Epithelial cell of prostate (primary cell): ENCODE measurements at regions not wholly inside any gene's neighbourhood (a gene's known extent, or its start where the extent isn't known, plus 50 kb on each side); places are given as distances from the start of the nearest gene placed in this dataset.

Source experiments
- DNase-seq: peaks from one replicate; pipeline ENCODE4 v3.0.0-alpha.2; 2011; ENCODE audit warnings: low read depth, low spot score
- H3K27ac ChIP-seq: fragments of 450-650 bp; 2 replicates; pipeline ENCODE4 v1.5.1; 2017; ENCODE audit warnings: mild to moderate bottlenecking

- DNase-seq, result no peak
- no peak overlapping the region for H3K27ac ChIP-seq
These were observed 97.6 kb downstream of the TM2D1 start for GRCh38 chr1:61627365-61627764.

GRCh38 chr1:61626816-61627215, 98.1 kb downstream of the TM2D1 start:
- DNase-seq, result no peak
- H3K27ac ChIP-seq, result no peak overlapping the region

- no peak overlapping the region for H3K27ac ChIP-seq
- no peak for DNase-seq
These were observed 101.1 kb downstream of the TM2D1 start for GRCh38 chr1:61623852-61624251.

GRCh38 chr1:61620536-61620935, 104.4 kb downstream of the TM2D1 start:
- H3K27ac ChIP-seq, result no peak overlapping the region
- DNase-seq, result no peak

DNA sequence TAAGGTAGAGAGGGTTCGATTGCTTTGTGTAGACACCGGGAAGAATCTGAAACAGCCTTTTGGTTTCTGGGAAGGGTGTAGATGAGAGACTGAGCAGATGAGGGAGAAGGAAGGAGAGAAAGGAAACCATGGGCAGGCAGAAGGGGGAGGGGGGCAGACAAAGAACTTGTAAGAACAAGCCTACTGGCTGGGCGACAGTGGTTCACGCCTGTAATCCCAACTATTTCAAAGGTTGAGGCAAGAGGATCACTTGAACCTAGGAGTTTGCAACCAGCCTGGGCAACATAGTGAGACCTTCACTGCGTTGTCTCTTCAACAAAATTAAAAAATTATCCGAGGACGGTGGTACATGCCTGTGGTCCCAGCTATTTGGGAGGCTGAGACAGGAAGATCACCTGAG, 106.2 kb downstream of the TM2D1 start:
- peak overlapping the region; percentile 10 for H3K27ac ChIP-seq
- DNase-seq, result no peak

GRCh38 chr1:61618193-61618592, 106.7 kb downstream of the TM2D1 start:
- DNase-seq, result no peak
- H3K27ac ChIP-seq, result peak overlapping the region; percentile 10

DNA sequence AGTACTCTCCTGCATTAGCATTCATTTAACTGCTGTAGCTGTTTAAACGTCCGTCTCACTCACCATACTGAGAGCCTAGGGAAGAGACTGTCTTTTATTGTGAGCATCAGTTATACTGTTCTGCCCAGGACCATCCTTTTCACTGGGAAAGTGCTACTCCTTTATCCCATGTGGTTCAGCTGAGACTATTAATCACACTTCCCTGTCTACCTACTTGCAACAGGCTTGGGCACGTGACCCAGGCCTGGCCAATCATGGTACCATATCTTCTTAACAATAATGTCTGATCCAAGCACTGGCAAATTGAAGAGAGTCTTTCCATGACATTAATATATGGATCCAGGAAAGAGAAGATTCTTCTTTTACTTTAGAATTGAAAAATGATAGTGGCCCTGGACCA, 108.1 kb downstream of the TM2D1 start:
- no peak overlapping the region for H3K27ac ChIP-seq
- no peak for DNase-seq

DNA sequence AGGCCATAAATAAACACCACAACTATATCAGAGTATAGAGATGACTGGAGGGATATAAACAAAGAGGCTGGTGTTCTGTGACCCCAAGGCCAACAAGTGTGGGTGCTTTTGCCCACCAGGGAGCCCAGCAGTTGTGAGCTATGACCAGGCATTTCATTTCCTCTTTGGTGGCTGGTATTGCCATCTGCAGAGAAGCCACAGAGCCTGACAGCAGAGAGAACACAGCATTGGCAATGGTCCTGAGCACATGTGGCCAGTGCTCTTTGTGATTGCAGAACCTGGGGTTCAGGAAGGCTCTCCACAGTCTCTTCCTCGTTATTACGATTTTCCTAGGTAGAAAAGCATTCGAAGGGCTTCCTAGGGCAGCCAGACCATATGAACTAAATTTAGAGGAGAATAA, 112.3 kb downstream of the TM2D1 start:
- H3K27ac ChIP-seq, result no peak overlapping the region
- DNase-seq, result no peak

DNA sequence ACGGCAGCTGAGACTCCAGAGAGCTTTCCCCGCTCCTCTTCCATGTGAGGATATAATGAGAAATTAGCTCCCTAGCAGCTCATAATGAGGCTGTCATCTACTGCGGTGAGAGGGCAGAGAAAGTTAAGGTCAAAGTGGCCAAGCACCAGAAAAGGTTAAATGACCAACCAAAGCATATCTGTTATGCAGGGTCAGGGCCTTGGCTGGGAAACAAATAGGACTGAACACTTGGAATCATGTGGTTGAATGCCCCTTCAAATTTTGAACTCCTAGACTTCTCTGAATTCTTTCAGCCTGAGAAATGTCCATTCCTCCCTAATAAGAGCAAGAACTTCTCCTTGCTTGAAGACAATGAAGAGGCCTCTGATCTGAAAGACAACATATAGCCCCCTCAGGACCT, 115.9 kb downstream of the TM2D1 start:
- DNase-seq, result no peak
- no peak overlapping the region for H3K27ac ChIP-seq

DNA sequence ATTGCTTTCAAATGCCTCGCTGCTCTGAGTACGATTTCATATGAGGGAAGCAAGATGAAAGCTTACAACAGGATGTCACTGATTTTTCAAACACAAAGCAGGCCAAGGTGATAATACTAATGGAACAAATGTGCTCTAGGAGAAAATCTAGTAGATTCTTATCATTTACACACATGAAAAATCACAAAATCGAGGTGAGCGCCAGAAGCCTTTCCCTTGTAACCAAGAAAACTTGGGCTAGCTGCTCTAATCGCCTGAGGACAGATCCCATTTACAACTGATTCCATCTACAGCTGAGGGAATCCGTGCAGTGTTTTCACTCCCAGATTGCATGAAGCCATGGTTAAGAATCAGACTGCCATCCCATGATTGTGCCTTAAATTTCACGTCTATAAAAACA, 117.5 kb downstream of the TM2D1 start:
- peak overlapping the region; percentile 98 for H3K27ac ChIP-seq
- DNase-seq, result no peak

DNA sequence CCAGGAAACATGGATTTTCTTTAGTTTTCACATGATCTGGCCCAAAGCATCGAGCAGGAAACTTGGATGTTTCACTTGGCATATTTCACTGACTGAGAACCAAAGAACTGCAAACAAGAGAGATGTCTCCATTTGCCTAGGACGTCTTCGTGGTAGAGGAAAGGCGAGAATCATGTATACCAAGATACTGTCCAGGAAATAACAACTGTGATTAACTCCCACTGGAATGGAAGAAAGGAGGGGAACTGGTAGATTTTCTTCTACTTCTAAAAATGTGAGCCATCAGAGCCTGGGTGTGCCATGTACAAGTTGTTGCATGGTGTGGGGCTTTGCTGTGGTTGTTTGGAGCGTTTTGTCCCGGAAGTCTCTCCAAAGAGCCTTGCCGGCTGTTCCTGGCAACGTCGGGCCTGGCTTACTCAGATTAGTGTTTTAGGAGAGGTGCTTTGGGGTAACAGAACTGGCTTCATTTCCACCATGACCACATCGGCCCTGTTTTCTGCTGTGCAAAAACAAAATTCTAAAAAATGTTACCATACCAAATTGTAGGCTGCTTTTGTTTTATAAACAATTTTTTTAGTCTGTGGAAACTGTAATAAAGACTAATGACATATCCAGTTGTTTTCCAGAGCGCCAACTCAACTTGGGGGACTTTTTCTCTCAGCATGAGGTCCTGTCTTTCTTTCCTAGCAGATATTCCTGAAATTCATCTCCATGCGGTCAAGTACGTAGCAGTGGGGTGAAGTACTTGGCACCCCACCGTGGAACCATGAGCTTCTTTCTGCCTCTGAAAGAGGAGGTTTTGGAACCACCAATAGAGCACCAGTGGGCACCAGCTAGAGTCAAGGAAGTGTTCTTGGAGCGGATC, 118.3 kb downstream of the TM2D1 start:
- peak overlapping the region; percentile 98 for H3K27ac ChIP-seq
- DNase-seq, result peak; percentile 59

- peak; percentile 61 for DNase-seq
- H3K27ac ChIP-seq, result peak overlapping the region; percentile 98
These were observed 119.2 kb downstream of the TM2D1 start for GRCh38 chr1:61605607-61606321.

GRCh38 chr1:61604684-61605083, 120.3 kb downstream of the TM2D1 start:
- peak overlapping the region; percentile 98 for H3K27ac ChIP-seq
- DNase-seq, result no peak

DNA sequence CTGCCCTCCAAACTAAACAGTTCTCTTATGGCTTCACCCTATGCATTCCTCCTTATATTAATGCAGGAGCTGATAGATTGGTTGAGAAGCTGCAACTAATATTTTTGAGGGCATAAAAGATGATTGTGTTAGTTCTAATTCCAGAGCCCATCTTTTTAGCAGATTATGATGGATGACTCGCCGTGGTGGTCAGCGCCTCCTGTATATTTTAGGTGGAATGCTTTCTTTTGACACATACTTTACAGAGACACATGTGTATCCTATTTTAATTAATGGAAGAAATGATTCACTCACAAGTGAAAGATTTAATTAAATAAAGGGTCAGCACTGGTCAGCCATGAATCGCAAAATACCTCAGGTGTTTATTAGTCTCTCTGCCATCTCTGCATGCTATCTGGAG, 120.7 kb downstream of the TM2D1 start:
- DNase-seq, result no peak
- peak overlapping the region; percentile 98 for H3K27ac ChIP-seq

DNA sequence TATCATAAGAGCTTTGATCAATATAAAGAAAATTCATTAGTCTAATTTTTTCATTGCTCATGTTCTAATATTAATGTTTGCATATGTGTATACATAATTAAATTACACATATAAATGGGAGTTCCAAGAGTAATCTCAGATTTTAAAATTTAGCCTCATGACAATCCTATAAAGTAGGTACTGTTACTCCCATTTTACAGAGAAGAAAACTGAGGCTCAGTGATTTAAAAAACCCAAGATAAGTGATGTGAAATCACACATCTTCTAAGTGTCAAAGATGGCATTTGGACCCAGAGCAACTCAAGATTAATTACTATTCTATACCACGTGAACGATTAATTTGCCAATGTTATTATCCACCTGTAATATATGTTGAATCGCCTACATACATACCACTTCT, 122.3 kb downstream of the TM2D1 start:
- no peak overlapping the region for H3K27ac ChIP-seq
- DNase-seq, result no peak

DNA sequence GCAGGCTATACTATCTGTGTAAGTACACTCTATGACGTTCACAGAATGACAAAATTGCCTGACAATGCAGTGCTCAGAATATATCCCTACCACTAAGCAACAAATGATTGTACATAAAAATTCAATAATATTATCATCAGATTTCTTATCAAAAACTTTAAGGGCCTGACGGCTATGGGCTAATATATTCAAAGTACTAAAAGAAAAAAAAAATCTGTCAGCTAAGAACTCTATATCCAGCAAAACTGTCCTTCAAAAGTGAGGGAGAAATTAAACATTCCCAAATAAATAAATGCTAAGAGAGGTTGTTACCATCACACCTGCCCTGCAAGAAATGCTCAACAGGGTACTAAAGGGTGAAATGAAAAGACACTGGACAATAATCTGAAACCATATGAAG, 127.3 kb downstream of the TM2D1 start:
- no peak overlapping the region for H3K27ac ChIP-seq
- no peak for DNase-seq

DNA sequence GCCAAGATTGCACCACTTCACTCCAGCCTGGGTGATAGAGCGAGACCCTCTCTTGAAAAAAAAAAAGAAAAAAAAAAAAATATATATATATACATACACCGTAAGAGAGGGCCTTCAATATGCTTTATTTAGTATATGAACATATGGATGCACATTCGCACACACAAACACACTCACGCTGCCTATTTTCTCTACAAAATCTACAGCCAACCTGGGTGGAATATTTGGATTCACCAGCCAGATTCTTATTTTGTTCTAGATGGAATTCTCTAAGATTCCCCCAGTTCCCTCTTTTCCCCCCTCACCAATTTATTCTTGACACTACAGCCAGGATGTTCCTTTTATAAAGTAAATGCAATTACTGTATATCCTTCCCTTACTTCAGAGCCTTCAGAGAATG, 131.6 kb downstream of the TM2D1 start:
- no peak overlapping the region for H3K27ac ChIP-seq
- no peak for DNase-seq

DNA sequence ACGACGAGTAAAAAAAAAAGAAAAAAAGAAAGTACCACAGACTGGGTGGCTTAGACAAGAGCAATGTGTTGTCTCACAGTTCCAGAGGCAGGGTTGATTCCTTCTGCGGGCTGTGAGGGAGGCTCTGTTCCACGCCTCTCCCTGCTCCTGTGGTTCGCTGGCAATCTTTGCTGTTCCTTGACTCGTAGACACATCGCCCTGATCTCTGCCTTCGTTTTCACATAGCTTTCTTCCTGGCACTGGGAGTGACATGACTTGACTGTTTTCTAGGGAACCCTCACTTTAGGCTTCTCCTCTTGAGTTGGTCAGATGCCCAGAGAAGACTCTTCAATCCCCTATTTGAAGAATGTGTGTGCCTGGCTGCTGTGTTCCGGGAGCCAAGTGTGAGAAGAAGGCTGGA, 133.6 kb downstream of the TM2D1 start:
- H3K27ac ChIP-seq, result no peak overlapping the region
- DNase-seq, result no peak

DNA sequence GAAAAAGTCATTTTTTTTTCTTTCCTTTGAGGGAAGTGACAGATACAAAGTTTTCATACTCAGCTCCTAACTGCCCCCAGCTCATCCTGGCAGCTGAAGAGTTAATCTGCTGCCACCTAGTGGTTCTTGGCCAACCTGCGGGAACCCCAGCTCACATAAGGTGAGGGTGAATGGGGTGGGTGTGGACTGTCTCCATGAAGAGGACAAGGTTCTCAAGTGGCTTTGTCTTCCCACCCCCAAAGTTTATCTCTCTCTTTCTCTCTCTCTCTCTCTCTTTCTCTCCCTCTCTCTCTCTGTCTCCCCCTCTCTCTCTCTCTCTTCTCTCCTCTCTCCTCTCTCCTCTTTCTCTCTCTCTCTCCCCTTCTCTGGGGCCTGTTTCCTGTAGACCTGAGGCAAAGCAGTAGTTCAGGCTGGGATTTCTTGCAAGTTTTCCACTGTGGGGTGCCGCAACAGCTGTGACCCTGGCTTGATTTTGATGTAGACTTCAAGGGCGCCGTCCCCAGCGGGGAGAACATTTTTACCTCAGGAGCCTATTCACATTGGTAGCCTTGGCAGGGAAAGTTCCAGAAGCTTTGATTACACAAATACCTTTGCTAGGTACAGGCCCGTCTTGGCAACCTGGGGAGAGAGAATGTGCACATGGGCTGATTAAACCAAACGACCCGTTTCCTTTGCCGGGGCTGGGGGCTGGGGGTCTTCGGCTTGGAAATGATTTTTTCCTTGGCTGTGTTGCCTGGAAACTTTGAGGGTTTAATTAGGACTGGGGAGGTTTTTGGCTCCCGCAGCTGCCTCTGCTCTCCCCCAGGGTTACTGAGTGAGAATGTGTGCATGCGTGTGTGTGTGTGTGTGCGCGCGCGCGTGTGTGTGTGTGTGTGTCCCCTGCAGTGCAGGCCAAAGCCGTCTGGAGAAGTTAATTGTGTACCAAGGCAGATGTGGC, 135.9 kb downstream of the TM2D1 start:
- DNase-seq, result no peak
- H3K27ac ChIP-seq, result no peak overlapping the region

GRCh38 chr1:61585714-61586113, 139.2 kb downstream of the TM2D1 start:
- peak overlapping the region; percentile 39 for H3K27ac ChIP-seq
- no peak for DNase-seq

GRCh38 chr1:61583703-61584102, 141.2 kb downstream of the TM2D1 start:
- no peak for DNase-seq

More at GRCh38 chr1:61583703-61584102, 141.2 kb downstream of the TM2D1 start:
- H3K27ac ChIP-seq, result no peak overlapping the region
